CD4-positive, CD25-positive, alpha-beta regulatory T cell (primary cell): ENCODE measurements at regions not wholly inside any gene's neighbourhood (a gene's known extent, or its start where the extent isn't known, plus 50 kb on each side); places are given as distances from the start of the nearest gene placed in this dataset.
"Not testable (repeated sequence)": the region's sequence is repeated elsewhere in the genome, so short reads cannot be mapped to it uniquely, and the experiment has no call there.

ENCODE experiments used
- ATAC-seq, 2 donors: fragments of 150-1000 bp; cut with Tn5 transposase; one replicate each; pipeline ENCODE4 v1.10.0; 2021; ENCODE audit warnings: low read depth in 2 of 2, moderate number of reproducible peaks in 2 of 2, moderate library complexity in 1 of 2
- DNase-seq, 3 donors: peaks; one replicate each; pipeline versions ENCODE4 v3.0.0 to v3.0.0-alpha.2; 2012 to 2022; ENCODE audit warnings: mixed read lengths in 1 of 3
- H3K27ac ChIP-seq: one replicate; pipeline ENCODE4 v1.7.0; 2013; ENCODE audit warnings: mild to moderate bottlenecking, low read length; ENCODE audit not compliant: insufficient read depth, poor library complexity, severe bottlenecking
- H3K27me3 ChIP-seq: one replicate; pipeline ENCODE4 v1.7.0; 2013; ENCODE audit warnings: low read length; ENCODE audit not compliant: control insufficient read depth, insufficient read depth
- H3K36me3 ChIP-seq: one replicate; pipeline ENCODE4 v1.7.0; 2013; ENCODE audit warnings: mild to moderate bottlenecking, low read length, moderate library complexity; ENCODE audit not compliant: control insufficient read depth, insufficient read depth
- H3K4me1 ChIP-seq: 2 replicates; pipeline ENCODE4 v1.7.0; 2013; ENCODE audit warnings: mild to moderate bottlenecking, low read length; ENCODE audit not compliant: insufficient read depth, control insufficient read depth, poor library complexity, severe bottlenecking
- H3K4me3 ChIP-seq: one replicate; pipeline ENCODE4 v1.7.0; 2013; ENCODE audit warnings: low read depth, mild to moderate bottlenecking, low read length, moderate library complexity
- H3K9me3 ChIP-seq, 2 experiments: 1 replicate in 1 of 2; 2 replicates in 1 of 2; pipeline ENCODE4 v1.7.0; 2013; ENCODE audit warnings: low read length in 2 of 2, mild to moderate bottlenecking in 1 of 2, moderate library complexity in 1 of 2; ENCODE audit not compliant: control insufficient read depth in 2 of 2
- H3K27ac Mint-ChIP-seq, 3 donors: one replicate each; pipeline ENCODE4 v1.8.0; 2020 to 2022; ENCODE audit warnings: mild to moderate bottlenecking in 3 of 3, mixed read lengths in 3 of 3, moderate library complexity in 2 of 3
- H3K27me3 Mint-ChIP-seq: one replicate; pipeline ENCODE4 v1.8.0; 2022; ENCODE audit warnings: mild to moderate bottlenecking, mixed read lengths
- H3K36me3 Mint-ChIP-seq: one replicate; pipeline ENCODE4 v1.8.0; 2020; ENCODE audit warnings: mixed read lengths
- H3K4me1 Mint-ChIP-seq, 4 donors: one replicate each; pipeline ENCODE4 v1.8.0; 2020 to 2022; ENCODE audit warnings: mixed read lengths in 4 of 4, mild to moderate bottlenecking in 1 of 4
- H3K4me3 Mint-ChIP-seq, 4 donors: one replicate each; pipeline ENCODE4 v1.8.0; 2020 to 2022; ENCODE audit warnings: mild to moderate bottlenecking in 4 of 4, mixed read lengths in 4 of 4, moderate library complexity in 3 of 4
- H3K9me3 Mint-ChIP-seq, 7 donors: one replicate each; pipeline ENCODE4 v1.8.0; 2020 to 2022; ENCODE audit warnings: mixed read lengths in 7 of 7, mild to moderate bottlenecking in 3 of 7, moderate library complexity in 2 of 7

GRCh38 chr7:114076392-114077157 is 157.8 kb upstream of the PPP1R3A start:
- H3K4me3 ChIP-seq, H3K9me3 ChIP-seq, H3K4me3 Mint-ChIP-seq, H3K27ac ChIP-seq, H3K27me3 ChIP-seq, H3K4me1 Mint-ChIP-seq, H3K9me3 Mint-ChIP-seq, H3K36me3 Mint-ChIP-seq, ATAC-seq, H3K27ac Mint-ChIP-seq, H3K36me3 ChIP-seq, H3K4me1 ChIP-seq, DNase-seq: not testable (repeated sequence)
- peaks cover 31% of the 10 kb centered on the region for H3K27me3 Mint-ChIP-seq

DNA sequence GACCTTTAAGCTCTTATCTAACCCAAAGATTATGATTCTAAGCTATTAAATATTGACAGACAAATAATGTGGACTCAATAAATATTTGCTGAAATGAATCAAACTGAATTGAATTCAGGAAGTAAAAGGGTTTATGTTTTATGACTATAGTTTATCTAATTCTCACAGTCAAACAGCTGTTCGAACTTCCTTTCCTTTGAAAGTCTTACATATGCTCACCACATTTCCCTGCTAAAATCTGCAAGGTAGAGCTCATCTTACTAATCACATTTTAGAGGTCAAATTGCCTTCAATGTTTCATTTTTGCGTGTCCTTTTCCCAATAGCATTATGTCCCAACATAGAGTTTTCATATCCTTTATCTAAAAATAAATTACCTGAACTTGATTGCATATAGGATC is 154.9 kb upstream of the PPP1R3A start:
- Mint-ChIP-seq H3K27me3 (peaks cover 7% of the 10 kb centered on the region), H3K4me3 (no peak overlapping the region), H3K4me1 (no peaks in the 10 kb centered on the region), H3K9me3 (peaks cover 0 to 2% (median 0%) of the 10 kb centered on the region in 7 donors), H3K27ac (no peak overlapping the region), H3K36me3 (no peaks in the 10 kb centered on the region)
- DNase-seq = no peak
- H3K36me3 ChIP-seq = no peaks in the 10 kb centered on the region
- ATAC-seq = no peak
- no peaks in the 10 kb centered on the region for H3K9me3 ChIP-seq
- no peak overlapping the region for H3K4me3 ChIP-seq
- no peaks in the 10 kb centered on the region for H3K27me3 ChIP-seq
- no peak overlapping the region for H3K27ac ChIP-seq
- H3K4me1 ChIP-seq = no peaks in the 10 kb centered on the region

DNA sequence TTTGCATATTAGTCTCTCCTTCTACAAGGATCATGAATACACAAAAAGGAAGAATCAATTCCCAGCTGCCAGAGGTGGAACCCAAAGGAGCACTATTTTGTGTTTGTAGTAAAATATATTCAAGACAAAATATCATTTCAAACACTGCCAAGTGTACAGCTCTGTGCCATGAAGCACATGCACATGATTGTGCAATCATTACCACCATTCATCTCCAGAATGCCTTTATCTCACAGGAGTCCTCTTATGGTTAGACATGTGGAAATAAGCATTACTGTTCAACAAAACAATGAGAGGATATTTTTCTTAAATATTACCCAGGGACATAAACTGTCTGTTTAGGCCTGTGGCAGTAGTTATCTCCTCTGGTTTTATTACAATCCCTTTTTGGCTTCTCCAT is 151.4 kb upstream of the PPP1R3A start:
- no peaks in the 10 kb centered on the region for H3K36me3 ChIP-seq
- no peaks in the 10 kb centered on the region for H3K27me3 ChIP-seq
- H3K9me3 ChIP-seq = no peaks in the 10 kb centered on the region
- no peak for DNase-seq
- Mint-ChIP-seq H3K27me3 (no peaks in the 10 kb centered on the region), H3K9me3 (peaks cover 0 to 3% (median 0%) of the 10 kb centered on the region in 7 donors), H3K4me3 (no peak overlapping the region), H3K4me1 (no peaks in the 10 kb centered on the region), H3K27ac (no peak overlapping the region), H3K36me3 (no peaks in the 10 kb centered on the region)
- H3K27ac ChIP-seq = no peak overlapping the region
- no peaks in the 10 kb centered on the region for H3K4me1 ChIP-seq
- H3K4me3 ChIP-seq = no peak overlapping the region
- no peak for ATAC-seq

DNA sequence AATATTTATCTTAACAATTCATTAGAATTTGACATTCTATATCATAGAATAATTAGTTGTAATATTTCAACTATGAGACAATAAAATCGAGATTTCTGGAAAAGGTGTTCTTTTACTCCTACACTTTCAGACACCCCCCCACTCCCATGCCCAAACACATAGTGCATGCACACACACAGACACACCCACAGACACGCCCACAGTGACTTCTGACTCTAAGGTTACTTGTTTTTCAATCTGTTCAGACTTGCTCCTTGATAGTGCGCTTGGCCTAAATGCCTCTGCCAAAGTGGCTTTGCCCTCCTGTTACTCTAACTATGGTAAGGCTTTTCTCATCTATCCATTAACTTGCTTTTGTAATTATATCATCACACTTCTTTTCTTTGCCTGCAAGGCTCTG is 144.0 kb upstream of the PPP1R3A start:
- H3K27ac ChIP-seq = no peak overlapping the region
- H3K27me3 Mint-ChIP-seq = no peaks in the 10 kb centered on the region
- no peak for DNase-seq
- H3K9me3 ChIP-seq = no peaks in the 10 kb centered on the region
- peaks cover 0 to 2% (median under 1%) of the 10 kb centered on the region in 7 donors for H3K9me3 Mint-ChIP-seq
- ATAC-seq = no peak
- H3K36me3 ChIP-seq = no peaks in the 10 kb centered on the region
- peaks cover 2% of the 10 kb centered on the region for H3K27me3 ChIP-seq
- no peaks in the 10 kb centered on the region for H3K36me3 Mint-ChIP-seq
- no peak overlapping the region for H3K4me3 Mint-ChIP-seq
- H3K4me3 ChIP-seq = no peak overlapping the region
- H3K4me1 ChIP-seq = no peaks in the 10 kb centered on the region
- no peak overlapping the region for H3K27ac Mint-ChIP-seq
- no peaks in the 10 kb centered on the region for H3K4me1 Mint-ChIP-seq

- Histone ChIP-seq H3K36me3 (no peaks in the 10 kb centered on the region), H3K9me3 (no peaks in the 10 kb centered on the region), H3K4me3 (no peak overlapping the region), H3K27me3 (no peaks in the 10 kb centered on the region), H3K27ac (no peak overlapping the region), H3K4me1 (no peaks in the 10 kb centered on the region)
- Mint-ChIP-seq H3K4me1 (peaks cover 5 to 17% (median 13%) of the 10 kb centered on the region in 4 donors), H3K36me3 (no peaks in the 10 kb centered on the region), H3K4me3 (no peak overlapping the region), H3K9me3 (peaks cover 0 to 6% (median 1%) of the 10 kb centered on the region in 7 donors), H3K27ac (no peak overlapping the region), H3K27me3 (no peaks in the 10 kb centered on the region)
- ATAC-seq (peak; percentile 26 to 30), DNase-seq (no peak)
These were observed 133.1 kb upstream of the PPP1R3A start for GRCh38 chr7:114051871-114052331.

- ATAC-seq (no peak), DNase-seq (no peak)
- H3K27me3 ChIP-seq = no peaks in the 10 kb centered on the region
- H3K4me1 Mint-ChIP-seq = peaks cover 5 to 19% (median 13%) of the 10 kb centered on the region in 4 donors
- H3K27ac Mint-ChIP-seq = no peak overlapping the region
- H3K4me3 ChIP-seq = no peak overlapping the region
- H3K36me3 Mint-ChIP-seq = no peaks in the 10 kb centered on the region
- H3K4me1 ChIP-seq = no peaks in the 10 kb centered on the region
- peaks cover 0 to 6% (median 0%) of the 10 kb centered on the region in 7 donors for H3K9me3 Mint-ChIP-seq
- no peaks in the 10 kb centered on the region for H3K27me3 Mint-ChIP-seq
- no peaks in the 10 kb centered on the region for H3K36me3 ChIP-seq
- H3K27ac ChIP-seq = no peak overlapping the region
- H3K4me3 Mint-ChIP-seq = no peak overlapping the region
- no peaks in the 10 kb centered on the region for H3K9me3 ChIP-seq
These were observed 131.8 kb upstream of the PPP1R3A start for GRCh38 chr7:114050571-114050970.

DNA sequence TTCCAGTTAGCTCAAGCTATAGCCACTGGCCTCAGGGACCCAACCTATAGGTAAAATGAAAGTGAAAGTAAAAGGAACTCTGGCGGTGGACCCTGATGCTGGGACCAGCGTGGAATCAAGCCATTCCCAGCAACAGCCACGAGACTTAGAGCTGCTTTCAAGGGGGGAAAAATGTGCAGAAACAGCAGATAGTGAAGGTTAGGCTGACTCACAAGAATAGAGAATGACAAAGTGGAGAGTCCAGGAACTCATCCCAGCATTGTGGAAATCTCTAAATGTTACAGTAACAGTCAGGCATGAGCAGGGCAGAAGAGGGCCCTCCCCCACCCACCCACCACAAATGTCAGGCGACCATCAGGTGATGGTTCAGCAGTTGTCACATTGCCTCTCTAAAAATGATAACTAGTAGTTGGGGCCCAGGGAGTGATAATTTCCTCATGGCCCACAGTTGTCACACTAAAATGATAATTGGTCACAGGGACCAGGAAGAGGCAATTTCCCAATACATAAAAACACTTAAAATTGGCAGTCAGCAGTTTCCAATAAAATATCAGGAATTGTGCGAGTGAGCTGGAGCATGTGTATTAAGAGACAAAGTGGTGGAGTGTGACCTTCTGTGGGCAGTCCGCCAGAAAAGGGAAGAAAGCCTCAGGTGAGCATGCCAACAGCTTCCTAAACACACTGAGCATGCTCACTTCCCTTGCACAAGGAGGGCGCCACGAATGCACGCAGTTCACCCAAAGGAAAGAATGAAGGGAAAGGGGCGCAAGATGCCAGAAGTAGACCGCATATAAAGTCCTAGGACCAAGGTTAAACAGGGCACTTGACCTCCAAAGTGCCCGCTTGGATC is 129.8 kb upstream of the PPP1R3A start:
- DNase-seq = peak in 1 of 3 donors; percentile 21
- Histone ChIP-seq H3K36me3 (no peaks in the 10 kb centered on the region), H3K4me3 (peak overlapping the region; percentile 75), H3K27me3 (no peaks in the 10 kb centered on the region), H3K9me3 (no peaks in the 10 kb centered on the region), H3K4me1 (no peaks in the 10 kb centered on the region), H3K27ac (no peak overlapping the region)
- Mint-ChIP-seq H3K27me3 (no peaks in the 10 kb centered on the region), H3K4me3 (peak overlapping the region; percentile 62 to 89 (median 73)), H3K27ac (peak overlapping the region in 2 of 3 donors; percentile 42 to 51), H3K9me3 (peaks cover 0 to 6% (median 0%) of the 10 kb centered on the region in 7 donors), H3K4me1 (peaks cover 5 to 19% (median 13%) of the 10 kb centered on the region in 4 donors), H3K36me3 (no peaks in the 10 kb centered on the region)
- no peak for ATAC-seq
